Parathyroid adenoma (tissue), 2 donors: ENCODE measurements at regions not wholly inside any gene's neighbourhood (a gene's known extent, or its start where the extent isn't known, plus 50 kb on each side); places are given as distances from the start of the nearest gene placed in this dataset.

Source experiments
- H2AFZ ChIP-seq: fragments of 300-600 bp; sonication (generic); one replicate; pipeline ENCODE4 v1.7.0; 2017; ENCODE audit warnings: antibody characterized with exemption, mild to moderate bottlenecking
- H3K27ac ChIP-seq: fragments of 300-600 bp; sonication (generic); one replicate; pipeline ENCODE4 v1.7.0; 2017
- H3K27me3 ChIP-seq: fragments of 300-600 bp; sonication (generic); one replicate; pipeline ENCODE4 v1.7.0; 2017; ENCODE audit warnings: low read length; ENCODE audit not compliant: control insufficient read depth, insufficient read depth
- H3K36me3 ChIP-seq: fragments of 300-600 bp; sonication (generic); one replicate; pipeline ENCODE4 v1.7.0; 2017; ENCODE audit warnings: low read length; ENCODE audit not compliant: control insufficient read depth, insufficient read depth
- H3K4me1 ChIP-seq: fragments of 300-600 bp; sonication (generic); one replicate; pipeline ENCODE4 v1.7.0; 2017; ENCODE audit warnings: control low read depth
- H3K4me2 ChIP-seq: fragments of 300-600 bp; sonication (generic); one replicate; pipeline ENCODE4 v1.7.0; 2017; ENCODE audit warnings: low read length
- H3K4me3 ChIP-seq: fragments of 300-600 bp; sonication (generic); one replicate; pipeline ENCODE4 v1.7.0; 2017; ENCODE audit warnings: low read depth, low read length
- H3K79me2 ChIP-seq: fragments of 300-600 bp; sonication (generic); one replicate; pipeline ENCODE4 v1.7.0; 2017; ENCODE audit warnings: control low read depth
- H3K9ac ChIP-seq: fragments of 300-600 bp; sonication (generic); one replicate; pipeline ENCODE4 v1.7.0; 2017; ENCODE audit warnings: mild to moderate bottlenecking
- H3K9me3 ChIP-seq: fragments of 300-600 bp; sonication (generic); one replicate; pipeline ENCODE4 v1.7.0; 2017; ENCODE audit warnings: low read length; ENCODE audit not compliant: control insufficient read depth
- CTCF ChIP-seq: fragments of 300-600 bp; sonication (generic); IDR thresholded peaks from one replicate; pipeline ENCODE4 v1.7.0; 2017; ENCODE audit warnings: antibody characterized with exemption, mild to moderate bottlenecking
- donor health status: primary hyperparathyroidism.

GRCh38 chr6:144647406-144647964, 362.4 kb downstream of the UTRN start:
- no peaks in the 10 kb centered on the region for H3K79me2 ChIP-seq
- no peak overlapping the region for H2AFZ ChIP-seq
- H3K36me3 ChIP-seq: no peaks in the 10 kb centered on the region
- H3K9ac ChIP-seq: no peak overlapping the region
- H3K4me2 ChIP-seq: no peak overlapping the region
- no peak overlapping the region for H3K27ac ChIP-seq
- no peak for TF ChIP-seq CTCF
- no peak overlapping the region for H3K4me3 ChIP-seq
- H3K27me3 ChIP-seq: no peaks in the 10 kb centered on the region
- no peaks in the 10 kb centered on the region for H3K9me3 ChIP-seq
- H3K4me1 ChIP-seq: no peaks in the 10 kb centered on the region

GRCh38 chr6:144647971-144648651, 363.0 kb downstream of the UTRN start:
- TF ChIP-seq CTCF: no peak
- no peak overlapping the region for H3K27ac ChIP-seq

GRCh38 chr6:144649085-144649484, 363.9 kb downstream of the UTRN start:
- no peak overlapping the region for H2AFZ ChIP-seq
- H3K27ac ChIP-seq: no peak overlapping the region
- no peak overlapping the region for H3K4me3 ChIP-seq
- TF ChIP-seq CTCF: no peak
- H3K4me2 ChIP-seq: no peak overlapping the region
- no peaks in the 10 kb centered on the region for H3K27me3 ChIP-seq
- H3K36me3 ChIP-seq: no peaks in the 10 kb centered on the region
- H3K79me2 ChIP-seq: no peaks in the 10 kb centered on the region
- no peaks in the 10 kb centered on the region for H3K9me3 ChIP-seq
- H3K9ac ChIP-seq: no peak overlapping the region
- no peaks in the 10 kb centered on the region for H3K4me1 ChIP-seq

More at GRCh38 chr6:144647971-144648651, 363.0 kb downstream of the UTRN start:
- Histone ChIP-seq H3K4me1 (no peaks in the 10 kb centered on the region), H3K36me3 (no peaks in the 10 kb centered on the region), H3K9ac (no peak overlapping the region), H3K79me2 (no peaks in the 10 kb centered on the region), H2AFZ (no peak overlapping the region), H3K9me3 (no peaks in the 10 kb centered on the region), H3K27me3 (no peaks in the 10 kb centered on the region), H3K4me3 (no peak overlapping the region), H3K4me2 (no peak overlapping the region)

- Histone ChIP-seq H3K79me2 (no peaks in the 10 kb centered on the region), H2AFZ (no peak overlapping the region), H3K4me3 (no peak overlapping the region), H3K36me3 (no peaks in the 10 kb centered on the region), H3K27me3 (no peaks in the 10 kb centered on the region), H3K9ac (no peak overlapping the region), H3K9me3 (no peaks in the 10 kb centered on the region), H3K27ac (no peak overlapping the region), H3K4me1 (no peaks in the 10 kb centered on the region), H3K4me2 (no peak overlapping the region)
- no peak for TF ChIP-seq CTCF
Measured at GRCh38 chr6:144651234-144651633, 366.1 kb downstream of the UTRN start.
